Left lung (tissue), 4 donors: ENCODE measurements at regions not wholly inside any gene's neighbourhood (a gene's known extent, or its start where the extent isn't known, plus 50 kb on each side); places are given as distances from the start of the nearest gene placed in this dataset.

ENCODE experiments used
- ATAC-seq: fragments of 200-7000 bp; cut with Tn5 transposase; one replicate; pipeline ENCODE4 v1.9.1; 2020; ENCODE audit warnings: moderate library complexity
- DNase-seq, 4 donors: peaks; one replicate each; pipeline ENCODE4 v3.0.0-alpha.2; 2013 to 2020
- H3K27ac ChIP-seq, 2 donors: fragments of 200-600 bp; sonication (generic) in 1 of 2; one replicate each; pipeline versions ENCODE4 v1.5.0 to v1.8.0; 2020 to 2021
- H3K27me3 ChIP-seq, 2 donors: fragments of 200-600 bp; sonication (generic) in 1 of 2; one replicate each; pipeline versions ENCODE4 v1.5.0 to v1.8.0; 2020 to 2021
- H3K36me3 ChIP-seq, 2 donors: fragments of 200-600 bp; sonication (generic) in 1 of 2; one replicate each; pipeline versions ENCODE4 v1.5.0 to v1.8.0; 2020 to 2021
- H3K4me1 ChIP-seq, 2 donors: fragments of 200-600 bp; one replicate each; pipeline ENCODE4 v1.8.0; 2021
- H3K4me3 ChIP-seq, 2 donors: fragments of 200-600 bp; sonication (generic) in 1 of 2; one replicate each; pipeline versions ENCODE4 v1.5.0 to v1.8.0; 2020 to 2021; ENCODE audit warnings: mild to moderate bottlenecking in 1 of 2
- H3K9me3 ChIP-seq, 2 donors: fragments of 200-600 bp; sonication (generic) in 1 of 2; one replicate each; pipeline versions ENCODE4 v1.5.0 to v1.8.0; 2020 to 2021
- intact Hi-C, 2 donors: fragments of 100-400 bp; cut with DNase I; formaldehyde crosslinking; loops; one replicate each; pipeline versions ENCODE4 v1.11.2 to v1.14.2; 2022
- TF ChIP-seq, protein P1 (sequence below), 2 donors: fragments of 200-600 bp; sonication (generic) in 1 of 2; IDR thresholded peaks; one replicate each; pipeline versions ENCODE4 v1.5.0 to v1.8.0; 2021; ENCODE audit warnings: antibody characterized with exemption in 2 of 2
- donor health status: DM: no; HTN: yes; CAD: no.
- donor health status: DM: no; HTN: no; CAD: no.

DNA sequence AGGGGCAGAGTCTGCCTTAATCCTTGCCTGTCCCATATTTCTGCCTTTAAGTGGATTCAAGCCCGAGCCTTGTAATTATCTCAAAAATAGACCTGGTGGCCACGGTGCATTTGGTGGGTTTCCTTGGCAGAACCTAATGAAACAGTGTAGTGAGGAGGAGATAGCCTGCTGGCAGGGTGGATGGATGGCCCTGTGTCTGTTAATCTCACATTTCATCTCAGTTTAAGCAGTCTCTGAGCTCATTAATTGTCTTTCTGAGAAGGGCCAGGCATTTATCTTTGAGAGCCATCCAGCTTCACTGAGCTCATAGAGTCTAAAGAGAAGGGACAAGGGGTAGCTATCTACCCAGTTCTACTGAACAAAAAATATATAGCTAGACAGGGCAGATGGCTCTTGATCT lies 364.0 kb upstream of the EEF2KMT start:
- H3K4me1 ChIP-seq, result no peaks in the 10 kb centered on the region
- intact Hi-C loops, result no loop called here
- ATAC-seq, result no peak
- TF ChIP-seq, protein P1, sequence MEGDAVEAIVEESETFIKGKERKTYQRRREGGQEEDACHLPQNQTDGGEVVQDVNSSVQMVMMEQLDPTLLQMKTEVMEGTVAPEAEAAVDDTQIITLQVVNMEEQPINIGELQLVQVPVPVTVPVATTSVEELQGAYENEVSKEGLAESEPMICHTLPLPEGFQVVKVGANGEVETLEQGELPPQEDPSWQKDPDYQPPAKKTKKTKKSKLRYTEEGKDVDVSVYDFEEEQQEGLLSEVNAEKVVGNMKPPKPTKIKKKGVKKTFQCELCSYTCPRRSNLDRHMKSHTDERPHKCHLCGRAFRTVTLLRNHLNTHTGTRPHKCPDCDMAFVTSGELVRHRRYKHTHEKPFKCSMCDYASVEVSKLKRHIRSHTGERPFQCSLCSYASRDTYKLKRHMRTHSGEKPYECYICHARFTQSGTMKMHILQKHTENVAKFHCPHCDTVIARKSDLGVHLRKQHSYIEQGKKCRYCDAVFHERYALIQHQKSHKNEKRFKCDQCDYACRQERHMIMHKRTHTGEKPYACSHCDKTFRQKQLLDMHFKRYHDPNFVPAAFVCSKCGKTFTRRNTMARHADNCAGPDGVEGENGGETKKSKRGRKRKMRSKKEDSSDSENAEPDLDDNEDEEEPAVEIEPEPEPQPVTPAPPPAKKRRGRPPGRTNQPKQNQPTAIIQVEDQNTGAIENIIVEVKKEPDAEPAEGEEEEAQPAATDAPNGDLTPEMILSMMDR (IDR thresholded peaks at IDR 0.05), result no peak
- no peak overlapping the region for H3K4me3 ChIP-seq
- DNase-seq, result no peak
- H3K27me3 ChIP-seq, result no peaks in the 10 kb centered on the region
- no peak overlapping the region for H3K27ac ChIP-seq
- H3K9me3 ChIP-seq, result no peaks in the 10 kb centered on the region
- no peaks in the 10 kb centered on the region for H3K36me3 ChIP-seq

DNA sequence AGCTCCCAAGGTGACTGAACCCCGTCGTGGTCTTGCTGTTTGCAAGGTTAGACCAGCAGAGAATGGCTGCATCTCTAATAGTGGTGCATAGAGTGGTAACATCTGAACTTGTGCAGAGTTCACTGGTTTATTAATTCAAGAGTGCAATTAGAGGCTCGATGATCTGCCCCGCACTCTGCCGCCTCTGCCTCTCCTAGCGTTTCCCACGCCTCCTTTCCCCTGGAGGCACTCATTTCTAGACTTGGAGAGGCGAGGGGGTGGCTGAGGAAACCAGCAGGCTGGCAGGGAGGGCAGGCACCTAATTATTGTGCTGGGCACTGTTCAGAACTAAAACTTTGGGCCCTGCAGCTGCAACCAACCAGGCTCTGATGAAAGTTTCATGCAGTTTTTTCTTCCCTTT lies 363.5 kb upstream of the EEF2KMT start:
- Histone ChIP-seq H3K9me3 (no peaks in the 10 kb centered on the region), H3K36me3 (no peaks in the 10 kb centered on the region)

DNA sequence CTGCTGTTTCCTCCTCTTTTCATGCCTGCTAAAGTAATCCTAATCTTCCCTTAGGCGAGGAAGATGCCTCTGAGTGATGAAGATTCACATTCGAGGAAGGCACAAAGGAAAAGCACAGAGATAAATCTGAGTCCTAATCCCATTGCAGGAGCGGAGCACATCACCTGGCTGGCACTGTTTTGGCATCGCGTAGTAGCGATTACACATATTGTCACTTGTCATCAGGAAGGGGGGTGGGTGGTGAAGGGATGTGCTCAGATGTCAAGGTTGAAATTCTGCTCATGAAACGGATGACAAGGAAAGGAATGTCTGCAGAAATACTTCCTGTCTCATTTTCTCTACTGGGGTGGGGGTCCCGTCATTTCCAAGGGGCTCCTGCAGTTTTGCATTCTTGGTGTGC lies 363.1 kb upstream of the EEF2KMT start:
- Histone ChIP-seq H3K36me3 (no peaks in the 10 kb centered on the region), H3K4me1 (no peaks in the 10 kb centered on the region), H3K27me3 (no peaks in the 10 kb centered on the region), H3K4me3 (no peak overlapping the region), H3K9me3 (no peaks in the 10 kb centered on the region), H3K27ac (no peak overlapping the region)
- TF ChIP-seq, protein P1 (IDR thresholded peaks at IDR 0.05), result no peak
- ATAC-seq, result no peak
- intact Hi-C loops, result no loop called here
- no peak for DNase-seq

More for the DNA sequence above, 363.5 kb upstream of the EEF2KMT start:
- Histone ChIP-seq H3K27ac (no peak overlapping the region), H3K4me1 (no peaks in the 10 kb centered on the region), H3K4me3 (no peak overlapping the region), H3K27me3 (no peaks in the 10 kb centered on the region)
- DNase-seq, result no peak
- TF ChIP-seq, protein P1 (IDR thresholded peaks at IDR 0.05), result no peak
- ATAC-seq, result no peak
- intact Hi-C loops, result no loop called here

DNA sequence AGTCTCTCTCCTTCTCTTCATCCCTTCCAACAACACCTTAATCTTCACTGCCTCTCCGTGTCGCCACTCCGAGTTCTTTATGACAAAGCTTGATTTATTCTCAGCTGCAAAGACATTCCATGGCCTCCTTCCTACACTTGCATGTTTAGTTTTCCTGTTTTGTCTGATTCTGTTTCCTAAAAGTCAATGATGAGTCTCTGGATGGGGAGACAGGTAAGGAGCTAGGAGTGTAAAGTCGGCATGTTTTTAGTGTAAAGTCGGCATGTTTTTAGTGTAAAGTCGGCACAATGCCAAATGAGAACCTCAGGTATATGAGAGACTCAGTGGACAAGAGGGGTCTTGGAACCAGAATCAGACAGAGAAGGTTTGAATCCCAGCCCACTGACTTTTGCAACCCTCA lies 362.3 kb upstream of the EEF2KMT start:
- DNase-seq, result no peak
- no peak for ATAC-seq
- TF ChIP-seq, protein P1 (IDR thresholded peaks at IDR 0.05), result no peak
- Histone ChIP-seq H3K27me3 (no peaks in the 10 kb centered on the region), H3K27ac (no peak overlapping the region), H3K36me3 (no peaks in the 10 kb centered on the region), H3K4me3 (no peak overlapping the region), H3K9me3 (no peaks in the 10 kb centered on the region), H3K4me1 (no peaks in the 10 kb centered on the region)
- intact Hi-C loops, result no loop called here

DNA sequence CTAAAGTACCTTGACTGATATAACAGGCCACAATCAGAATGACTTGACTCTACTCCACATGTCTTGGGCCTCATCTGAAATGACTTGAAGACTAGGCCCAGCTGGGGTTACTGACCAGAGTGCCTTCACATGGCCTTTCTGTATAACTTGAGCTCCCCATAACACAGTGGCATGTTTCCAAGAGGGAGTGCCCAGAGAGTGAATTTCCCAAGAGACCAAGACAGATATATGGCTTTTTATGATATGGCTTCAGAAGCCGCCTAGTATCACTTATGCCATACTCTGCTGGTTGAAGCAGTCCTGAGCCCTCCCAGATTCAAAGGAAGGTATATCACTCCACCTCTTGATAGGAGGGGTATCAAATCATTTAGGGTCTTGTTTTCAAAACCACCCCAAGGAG lies 357.5 kb upstream of the EEF2KMT start:
- Histone ChIP-seq H3K4me1 (no peaks in the 10 kb centered on the region), H3K9me3 (no peaks in the 10 kb centered on the region), H3K36me3 (no peaks in the 10 kb centered on the region), H3K27me3 (peaks cover 0 to 9% of the 10 kb centered on the region in 2 donors), H3K4me3 (no peak overlapping the region), H3K27ac (no peak overlapping the region)
- intact Hi-C loops, result no loop called here
- ATAC-seq, result no peak
- TF ChIP-seq, protein P1 (IDR thresholded peaks at IDR 0.05), result no peak
- no peak for DNase-seq
